ENCODE measurements at regions not wholly inside any gene's neighbourhood (a gene's known extent, or its start where the extent isn't known, plus 50 kb on each side); places are given as distances from the start of the nearest gene placed in this dataset.

DNA sequence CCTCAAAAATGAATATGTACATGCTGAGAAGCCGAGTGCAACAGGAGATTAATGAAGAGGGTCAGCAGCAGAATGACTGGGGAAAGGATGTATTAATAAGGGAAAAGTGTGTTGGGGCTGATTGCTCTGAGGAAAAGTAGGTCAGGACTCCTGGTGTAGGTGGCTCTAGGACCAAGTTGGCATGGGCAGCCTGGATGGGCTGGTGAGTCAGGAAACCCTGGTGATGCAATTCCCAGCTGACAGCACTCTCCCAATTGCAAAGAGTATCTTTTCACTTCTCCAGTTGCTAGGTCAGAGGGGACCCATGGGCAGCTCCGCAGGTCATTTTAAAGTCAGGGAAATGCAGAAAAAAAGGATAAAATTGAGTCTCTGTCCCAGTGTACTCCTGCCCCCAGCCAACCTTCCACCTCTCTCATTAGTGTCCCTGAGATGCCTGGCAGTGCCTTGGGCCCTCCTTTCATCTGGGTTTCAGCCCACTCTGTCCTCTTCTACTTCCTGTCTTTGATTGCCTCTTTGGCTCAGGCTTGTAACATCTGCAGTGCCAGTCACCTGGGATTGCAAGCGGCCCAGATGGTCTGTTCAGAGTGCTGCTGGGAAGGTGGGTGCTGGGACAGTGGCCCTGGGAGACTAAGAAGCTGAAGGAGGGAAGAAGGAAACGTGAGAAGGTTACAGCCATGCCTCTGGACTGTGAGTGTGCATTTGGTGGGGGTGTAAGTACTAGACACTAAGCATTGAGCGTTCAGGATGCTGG, 2177.2 kb downstream of the TP53TG3F start:
- no peak for TF ChIP-seq FOXM1 (IDR thresholded peaks at IDR 0.05; ENCODE audit: borderline replicate concordance)
- TF ChIP-seq ARNT (IDR thresholded peaks at IDR 0.05): no peak
- TF ChIP-seq FOXA1 (IDR thresholded peaks at IDR 0.05): no peak
- no peak for TF ChIP-seq SP1 (IDR thresholded peaks at IDR 0.05)
- TF ChIP-seq NFRKB (IDR thresholded peaks at IDR 0.05): no peak
- no peak for TF ChIP-seq SUZ12 (IDR thresholded peaks at IDR 0.05)
- no peak for TF ChIP-seq L3MBTL2 (conservative IDR thresholded peaks at IDR 0.05)
- no peak for TF ChIP-seq FOXK2 (IDR thresholded peaks at IDR 0.05)
- POLR2A ChIA-PET: no interaction called here
- DNase-seq (ENCODE audit: extremely low spot score): no peak
- CTCF ChIA-PET: no interaction called here

- no peak for DNase-seq (ENCODE audit: extremely low spot score)
- ChIA-PET CTCF (no interaction called here), POLR2A (no interaction called here)
- TF ChIP-seq FOXA1 (IDR thresholded peaks at IDR 0.05): no peak
- TF ChIP-seq BHLHE40 (IDR thresholded peaks at IDR 0.05; ENCODE audit: borderline replicate concordance): no peak
- no peak for TF ChIP-seq ARNT (IDR thresholded peaks at IDR 0.05)
- TF ChIP-seq, protein P1, sequence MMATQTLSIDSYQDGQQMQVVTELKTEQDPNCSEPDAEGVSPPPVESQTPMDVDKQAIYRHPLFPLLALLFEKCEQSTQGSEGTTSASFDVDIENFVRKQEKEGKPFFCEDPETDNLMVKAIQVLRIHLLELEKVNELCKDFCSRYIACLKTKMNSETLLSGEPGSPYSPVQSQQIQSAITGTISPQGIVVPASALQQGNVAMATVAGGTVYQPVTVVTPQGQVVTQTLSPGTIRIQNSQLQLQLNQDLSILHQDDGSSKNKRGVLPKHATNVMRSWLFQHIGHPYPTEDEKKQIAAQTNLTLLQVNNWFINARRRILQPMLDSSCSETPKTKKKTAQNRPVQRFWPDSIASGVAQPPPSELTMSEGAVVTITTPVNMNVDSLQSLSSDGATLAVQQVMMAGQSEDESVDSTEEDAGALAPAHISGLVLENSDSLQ (IDR thresholded peaks at IDR 0.05): no peak
- no peak for TF ChIP-seq ZNF384 (IDR thresholded peaks at IDR 0.05)
- TF ChIP-seq HDGF (IDR thresholded peaks at IDR 0.05; ENCODE audit: borderline replicate concordance): no peak
- no peak for TF ChIP-seq FOXK2 (IDR thresholded peaks at IDR 0.05)
- no peak for TF ChIP-seq CTBP1 (IDR thresholded peaks at IDR 0.05; ENCODE audit: borderline replicate concordance)
- TF ChIP-seq FOXM1 (IDR thresholded peaks at IDR 0.05; ENCODE audit: borderline replicate concordance): no peak
- no peak for TF ChIP-seq SUZ12 (IDR thresholded peaks at IDR 0.05)
- no peak for TF ChIP-seq TARDBP (IDR thresholded peaks at IDR 0.05)
- TF ChIP-seq LEF1 (IDR thresholded peaks at IDR 0.05; ENCODE audit: borderline replicate concordance): no peak
- TF ChIP-seq SP1 (IDR thresholded peaks at IDR 0.05): no peak
Measured at GRCh38 chr16:35637683-35638082, 2178.3 kb downstream of the TP53TG3F start.

GRCh38 chr16:35639233-35640205, 2180.1 kb downstream of the TP53TG3F start:
- ChIA-PET POLR2A (no interaction called here), CTCF (no interaction called here)
- TF ChIP-seq TARDBP (IDR thresholded peaks at IDR 0.05) (no peak), FOXA1 (IDR thresholded peaks at IDR 0.05) (no peak), ZNF384 (IDR thresholded peaks at IDR 0.05) (no peak), BHLHE40 (IDR thresholded peaks at IDR 0.05; ENCODE audit: borderline replicate concordance) (no peak), FOXM1 (IDR thresholded peaks at IDR 0.05; ENCODE audit: borderline replicate concordance) (no peak), L3MBTL2 (conservative IDR thresholded peaks at IDR 0.05) (no peak), SP1 (IDR thresholded peaks at IDR 0.05) (no peak)
- TF ChIP-seq, protein P1 (IDR thresholded peaks at IDR 0.05): no peak
- DNase-seq (ENCODE audit: extremely low spot score): no peak

- no peak for DNase-seq (ENCODE audit: extremely low spot score)
- CTCF ChIA-PET: no interaction called here
- TF ChIP-seq ELF4 (IDR thresholded peaks at IDR 0.05): no peak
- no peak for TF ChIP-seq ZNF384 (IDR thresholded peaks at IDR 0.05)
- TF ChIP-seq BHLHE40 (IDR thresholded peaks at IDR 0.05; ENCODE audit: borderline replicate concordance): no peak
- no peak for TF ChIP-seq NFRKB (IDR thresholded peaks at IDR 0.05)
- no peak for TF ChIP-seq SP1 (IDR thresholded peaks at IDR 0.05)
- TF ChIP-seq HDGF (IDR thresholded peaks at IDR 0.05; ENCODE audit: borderline replicate concordance): no peak
- no peak for TF ChIP-seq TARDBP (IDR thresholded peaks at IDR 0.05)
- no peak for TF ChIP-seq LEF1 (IDR thresholded peaks at IDR 0.05; ENCODE audit: borderline replicate concordance)
- no peak for TF ChIP-seq SUZ12 (IDR thresholded peaks at IDR 0.05)
- TF ChIP-seq FOXM1 (IDR thresholded peaks at IDR 0.05; ENCODE audit: borderline replicate concordance): no peak
- no peak for TF ChIP-seq ARNT (IDR thresholded peaks at IDR 0.05)
- no peak for TF ChIP-seq L3MBTL2 (conservative IDR thresholded peaks at IDR 0.05)
- no peak for TF ChIP-seq FOXA1 (IDR thresholded peaks at IDR 0.05)
- POLR2A ChIA-PET: no interaction called here
Measured at GRCh38 chr16:35642322-35642835, 2183.0 kb downstream of the TP53TG3F start.

GRCh38 chr16:35651841-35652240, 2192.4 kb downstream of the TP53TG3F start:
- ChIA-PET CTCF (no interaction called here), POLR2A (no interaction called here)
- TF ChIP-seq FOXK2 (IDR thresholded peaks at IDR 0.05) (no peak), ELF4 (IDR thresholded peaks at IDR 0.05) (no peak), FOXA1 (IDR thresholded peaks at IDR 0.05) (no peak), BHLHE40 (IDR thresholded peaks at IDR 0.05; ENCODE audit: borderline replicate concordance) (no peak), LEF1 (IDR thresholded peaks at IDR 0.05; ENCODE audit: borderline replicate concordance) (no peak), ZNF384 (IDR thresholded peaks at IDR 0.05) (no peak), SP1 (IDR thresholded peaks at IDR 0.05) (no peak), TARDBP (IDR thresholded peaks at IDR 0.05) (no peak), SUZ12 (IDR thresholded peaks at IDR 0.05) (no peak), ARNT (IDR thresholded peaks at IDR 0.05) (no peak), NFRKB (IDR thresholded peaks at IDR 0.05) (no peak), CTBP1 (IDR thresholded peaks at IDR 0.05; ENCODE audit: borderline replicate concordance) (no peak)
- TF ChIP-seq, protein P1 (IDR thresholded peaks at IDR 0.05): no peak
- no peak for DNase-seq (ENCODE audit: extremely low spot score)

Measured in HEK293T (cell line).